K562 (cell line): ENCODE measurements at regions not wholly inside any gene's neighbourhood (a gene's known extent, or its start where the extent isn't known, plus 50 kb on each side); places are given as distances from the start of the nearest gene placed in this dataset.
"Not testable (repeated sequence)": the region's sequence is repeated elsewhere in the genome, so short reads cannot be mapped to it uniquely, and the experiment has no call there.

ENCODE experiments used
- ATAC-seq: fragments of 200-7000 bp; cut with Tn5 transposase; 3 replicates; pipeline ENCODE4 v1.9.1; 2020; ENCODE audit warnings: moderate library complexity
- BruUV-seq: library from RNA; stranded (reverse); fragments of 400-500 nt; replicated peaks from 2 replicates; lab custom pipeline; 2021; lab: Mats Ljungman, UMichigan
- CTCF ChIA-PET: fragments of 300-600 bp; formaldehyde crosslinking; extraction: SDS; loops from one replicate; lab custom pipeline; 2021; ENCODE audit warnings: low intra/inter-chr PET ratio; lab: Yijun Ruan, JAX
- POLR2A ChIA-PET: fragments of 300-600, 350-650 bp; sonication (Branson Sonifier 250); formaldehyde crosslinking; extraction: SDS; loops from one replicate; lab custom pipeline; 2021; ENCODE audit warnings: antibody characterized with exemption, inconsistent platforms; lab: Yijun Ruan, JAX
- DNase-seq, 4 experiments: peaks; one replicate each; pipeline versions ENCODE4 v3.0.0 to v3.0.0-alpha.2; 2011 to 2018; ENCODE audit warnings: low spot score in 3 of 4, mixed read lengths in 3 of 4; ENCODE audit errors: extremely low read depth in 1 of 4
- FAIRE-seq: peaks from 2 replicates; lab custom pipeline; 2011; peaks lifted over from hg19 to GRCh38; lab: Jason Lieb, UNC
- H2AFZ ChIP-seq: 2 replicates; pipeline ENCODE4 v1.6.0; 2011; ENCODE audit warnings: low read depth, low read length, control low read depth, inconsistent platforms
- H3K27ac ChIP-seq: fragments of 200-600 bp; 3 replicates; pipeline ENCODE4 v1.8.0; 2011; ENCODE audit warnings: low read depth, mild to moderate bottlenecking, control low read depth, inconsistent platforms, low read length, moderate library complexity, mixed read lengths; ENCODE audit errors: extremely low read depth
- H3K27me3 ChIP-seq, 2 experiments: fragments of 300-600 bp in 1 of 2; 2 replicates in 1 of 2; 3 replicates in 1 of 2; pipeline versions ENCODE4 v1.6.0 to v1.8.0; 2011; ENCODE audit warnings: inconsistent platforms in 2 of 2, low read length in 2 of 2, mild to moderate bottlenecking in 1 of 2, mixed read lengths in 1 of 2, moderate library complexity in 1 of 2; ENCODE audit not compliant: control insufficient read depth in 2 of 2, insufficient read depth in 2 of 2
- H3K36me3 ChIP-seq: fragments of 300-600 bp; 3 replicates; pipeline ENCODE4 v1.8.0; 2011; ENCODE audit warnings: mild to moderate bottlenecking, low read length, inconsistent platforms; ENCODE audit not compliant: control insufficient read depth, insufficient read depth
- H3K4me1 ChIP-seq, 2 experiments: fragments of 200-600 bp in 1 of 2; replicated peaks in 1 of 2; 2 replicates in 1 of 2; 3 replicates in 1 of 2; pipeline versions ENCODE4 v1.5.1 to v1.8.0; 2011; ENCODE audit warnings: inconsistent platforms in 2 of 2, low read length in 2 of 2, mild to moderate bottlenecking in 1 of 2, mixed read lengths in 1 of 2, moderate library complexity in 1 of 2; ENCODE audit not compliant: control insufficient read depth in 2 of 2, insufficient read depth in 2 of 2
- H3K4me2 ChIP-seq: 2 replicates; pipeline ENCODE4 v1.6.1; 2011; ENCODE audit warnings: low read length, control low read depth, inconsistent platforms, mixed read lengths; ENCODE audit not compliant: insufficient read depth
- H3K4me3 ChIP-seq: fragments of 200-600 bp; sonication (generic), shearing (Covaris generic); 2 replicates; pipeline ENCODE4 v1.5.1; 2016; ENCODE audit warnings: control low read depth, inconsistent platforms
- H3K79me2 ChIP-seq: fragments of 200-600 bp; 3 replicates; pipeline ENCODE4 v1.8.0; 2011; ENCODE audit warnings: low read length, inconsistent platforms; ENCODE audit not compliant: control insufficient read depth, insufficient read depth
- H3K9ac ChIP-seq, 2 experiments: 2 replicates each; pipeline versions ENCODE4 v1.6.0 to v1.6.1; 2011; ENCODE audit warnings: low read depth in 2 of 2, low read length in 2 of 2, control low read depth in 1 of 2, inconsistent platforms in 1 of 2, mild to moderate bottlenecking in 1 of 2, mixed read lengths in 1 of 2; ENCODE audit not compliant: insufficient read depth in 1 of 2
- H3K9me1 ChIP-seq: one replicate; pipeline ENCODE4 v1.6.0; 2011; ENCODE audit warnings: inconsistent platforms, mild to moderate bottlenecking, low read length, moderate library complexity; ENCODE audit not compliant: control insufficient read depth, insufficient read depth
- H3K9me3 ChIP-seq: replicated peaks from 2 replicates; pipeline ENCODE4 v1.5.1; 2011; ENCODE audit warnings: low read depth, low read length, inconsistent platforms; ENCODE audit not compliant: control insufficient read depth, insufficient read depth
- H4K20me1 ChIP-seq: replicated peaks from 2 replicates; pipeline ENCODE4 v1.6.1; 2011; ENCODE audit warnings: low read length, inconsistent platforms, mixed read lengths; ENCODE audit not compliant: control insufficient read depth, insufficient read depth
- HLTF ChIP-seq: fragments of 450-650 bp; IDR thresholded peaks from 2 replicates; pipeline ENCODE4 v1.6.1; 2016
- HMGN3 ChIP-seq: IDR thresholded peaks from 2 replicates; pipeline ENCODE4 v1.6.1; 2011; ENCODE audit warnings: borderline replicate concordance, low read depth, mild to moderate bottlenecking, mixed read lengths, low read length; ENCODE audit not compliant: insufficient read length; ENCODE audit errors: extremely low read depth
- PRMT5 ChIP-seq: sonication (generic); formaldehyde crosslinking; IDR thresholded peaks from 2 replicates; pipeline ENCODE4 v1.5.0; 2020; ENCODE audit warnings: missing genetic modification reagents
- WGBS: fragments of 100-300 bp; shearing (Covaris generic); methylation state at CpG from one replicate; pipeline ENCODE4 v1.1.6; 2016; ENCODE audit warnings: low coverage, mixed read lengths; ENCODE audit not compliant: insufficient coverage; ENCODE audit errors: missing lambda C conversion rate; 5-methylcytosine and 5-hydroxymethylcytosine counted together
- in situ Hi-C: fragments of 300-500 bp; cut with MboI; formaldehyde crosslinking; loops from 4 replicates; pipeline ENCODE4 v1.15.0; 2018; ENCODE audit warnings: inconsistent platforms, mixed read lengths
- intact Hi-C: fragments of 100-400 bp; cut with micrococcal nuclease; formaldehyde crosslinking; loops from 2 replicates; pipeline ENCODE4 v1.14.2; 2022
- TF ChIP-seq, protein P1 (sequence below): fragments of 450-650 bp; IDR thresholded peaks from 2 replicates; pipeline ENCODE4 v1.7.1; 2018; ENCODE audit warnings: mild to moderate bottlenecking, low read depth; ENCODE audit not compliant: partially characterized antibody

DNA sequence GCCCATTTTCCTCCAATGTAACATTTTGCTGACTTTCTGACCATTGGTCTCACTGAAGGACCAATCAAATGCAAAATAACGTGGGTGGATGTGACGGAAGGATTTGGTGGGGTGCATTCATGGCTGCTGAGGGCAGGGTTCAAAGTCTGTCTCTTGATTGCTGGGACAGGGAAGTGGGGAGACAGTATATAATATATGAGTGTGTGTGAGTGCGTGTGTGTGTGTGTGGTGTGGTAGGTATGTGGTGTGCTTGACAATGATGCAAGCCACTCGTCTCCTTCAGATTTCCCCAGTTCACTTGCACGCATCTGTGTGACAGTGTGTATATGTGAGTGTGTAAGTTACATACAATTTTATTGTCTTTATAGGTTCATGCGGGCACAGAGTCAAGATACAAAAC lies 477.3 kb downstream of the DIRAS2 start (continued):
- TF ChIP-seq, protein P1, sequence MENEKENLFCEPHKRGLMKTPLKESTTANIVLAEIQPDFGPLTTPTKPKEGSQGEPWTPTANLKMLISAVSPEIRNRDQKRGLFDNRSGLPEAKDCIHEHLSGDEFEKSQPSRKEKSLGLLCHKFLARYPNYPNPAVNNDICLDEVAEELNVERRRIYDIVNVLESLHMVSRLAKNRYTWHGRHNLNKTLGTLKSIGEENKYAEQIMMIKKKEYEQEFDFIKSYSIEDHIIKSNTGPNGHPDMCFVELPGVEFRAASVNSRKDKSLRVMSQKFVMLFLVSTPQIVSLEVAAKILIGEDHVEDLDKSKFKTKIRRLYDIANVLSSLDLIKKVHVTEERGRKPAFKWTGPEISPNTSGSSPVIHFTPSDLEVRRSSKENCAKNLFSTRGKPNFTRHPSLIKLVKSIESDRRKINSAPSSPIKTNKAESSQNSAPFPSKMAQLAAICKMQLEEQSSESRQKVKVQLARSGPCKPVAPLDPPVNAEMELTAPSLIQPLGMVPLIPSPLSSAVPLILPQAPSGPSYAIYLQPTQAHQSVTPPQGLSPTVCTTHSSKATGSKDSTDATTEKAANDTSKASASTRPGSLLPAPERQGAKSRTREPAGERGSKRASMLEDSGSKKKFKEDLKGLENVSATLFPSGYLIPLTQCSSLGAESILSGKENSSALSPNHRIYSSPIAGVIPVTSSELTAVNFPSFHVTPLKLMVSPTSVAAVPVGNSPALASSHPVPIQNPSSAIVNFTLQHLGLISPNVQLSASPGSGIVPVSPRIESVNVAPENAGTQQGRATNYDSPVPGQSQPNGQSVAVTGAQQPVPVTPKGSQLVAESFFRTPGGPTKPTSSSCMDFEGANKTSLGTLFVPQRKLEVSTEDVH: no peak
- no peak for TF ChIP-seq PRMT5 (CRISPR knock-in tag)
- TF ChIP-seq HMGN3: no peak
- no peak for TF ChIP-seq HLTF

- H4K20me1 ChIP-seq, H3K27me3 ChIP-seq, CTCF ChIA-PET, POLR2A ChIA-PET, H3K4me1 ChIP-seq, DNase-seq, ATAC-seq, H2AFZ ChIP-seq, H3K79me2 ChIP-seq, H3K9me3 ChIP-seq, H3K4me3 ChIP-seq, H3K9ac ChIP-seq, intact Hi-C loops, H3K4me2 ChIP-seq, BruUV-seq, H3K36me3 ChIP-seq, in situ Hi-C loops, H3K9me1 ChIP-seq, H3K27ac ChIP-seq, FAIRE-seq: not testable (repeated sequence)
- 0% methylated on average over 2 of the region's 3 CpGs for WGBS
Measured at GRCh38 chr9:90166374-90166773, 476.2 kb downstream of the DIRAS2 start.
